Mesendoderm (in vitro differentiated cells): ENCODE measurements at regions not wholly inside any gene's neighbourhood (a gene's known extent, or its start where the extent isn't known, plus 50 kb on each side); places are given as distances from the start of the nearest gene placed in this dataset.
"Not testable (repeated sequence)": the region's sequence is repeated elsewhere in the genome, so short reads cannot be mapped to it uniquely, and the experiment has no call there.

Source experiments
- DNase-seq: peaks from one replicate; pipeline ENCODE4 v3.0.0; 2013
- H2AK5ac ChIP-seq: 2 replicates; pipeline ENCODE4 v1.6.1; 2013; ENCODE audit warnings: low read length, inconsistent platforms
- H2BK120ac ChIP-seq: 2 replicates; pipeline ENCODE4 v1.6.1; 2013; ENCODE audit warnings: low read depth, mild to moderate bottlenecking, low read length, moderate library complexity, mixed read lengths
- H2BK15ac ChIP-seq: replicated peaks from 2 replicates; pipeline ENCODE4 v1.6.1; 2013; ENCODE audit warnings: low read depth, mild to moderate bottlenecking, moderate library complexity
- H2BK5ac ChIP-seq: 2 replicates; pipeline ENCODE4 v1.6.1; 2013; ENCODE audit warnings: low read length, inconsistent platforms
- H3K18ac ChIP-seq: 2 replicates; pipeline ENCODE4 v1.6.1; 2013; ENCODE audit warnings: mild to moderate bottlenecking, low read length, mixed read lengths
- H3K23ac ChIP-seq: one replicate; pipeline ENCODE4 v1.6.1; 2013; ENCODE audit warnings: low read length
- H3K27ac ChIP-seq: 2 replicates; pipeline ENCODE4 v1.5.1; 2013; ENCODE audit warnings: low read depth, mild to moderate bottlenecking, inconsistent platforms, low read length, moderate library complexity
- H3K27me3 ChIP-seq: 2 replicates; pipeline ENCODE4 v1.6.1; 2013; ENCODE audit warnings: low read length, control low read depth, mild to moderate bottlenecking, inconsistent platforms; ENCODE audit not compliant: insufficient read depth, poor library complexity
- H3K36me3 ChIP-seq: 2 replicates; pipeline ENCODE4 v1.6.1; 2013; ENCODE audit warnings: low read length, inconsistent platforms; ENCODE audit not compliant: control insufficient read depth, insufficient read depth
- H3K4ac ChIP-seq: one replicate; pipeline ENCODE4 v1.6.1; 2013; ENCODE audit warnings: low read depth, mild to moderate bottlenecking, low read length, moderate library complexity
- H3K4me1 ChIP-seq: 2 replicates; pipeline ENCODE4 v1.6.1; 2013; ENCODE audit warnings: low read depth, low read length, inconsistent platforms; ENCODE audit not compliant: control insufficient read depth
- H3K4me2 ChIP-seq: 2 replicates; pipeline ENCODE4 v1.6.1; 2013; ENCODE audit warnings: low read length
- H3K4me3 ChIP-seq: 2 replicates; pipeline ENCODE4 v1.5.1; 2013; ENCODE audit warnings: mild to moderate bottlenecking, low read length
- H3K56ac ChIP-seq: one replicate; pipeline ENCODE4 v1.6.1; 2013; ENCODE audit warnings: low read length
- H3K79me1 ChIP-seq: 2 replicates; pipeline ENCODE4 v1.6.1; 2013; ENCODE audit warnings: low read length, inconsistent platforms
- H3K79me2 ChIP-seq: 2 replicates; pipeline ENCODE4 v1.6.1; 2013; ENCODE audit warnings: mild to moderate bottlenecking, low read length; ENCODE audit not compliant: control insufficient read depth, insufficient read depth
- H3K9ac ChIP-seq: 2 replicates; pipeline ENCODE4 v1.6.1; 2013; ENCODE audit warnings: low read length, inconsistent platforms
- H4K5ac ChIP-seq: one replicate; pipeline ENCODE4 v1.6.1; 2013; ENCODE audit warnings: low read length
- H4K8ac ChIP-seq: one replicate; pipeline ENCODE4 v1.6.1; 2013; ENCODE audit warnings: low read depth, mild to moderate bottlenecking, control low read depth, low read length, moderate library complexity
- WGBS: extraction: QIAGEN DNeasy Blood & Tissue Kit; methylation state at CpG from one replicate; pipeline ENCODE4 v1.1.7; 2013; ENCODE audit warnings: low lambda C conversion rate, missing lambda C conversion rate; ENCODE audit not compliant: insufficient coverage; ENCODE audit errors: extremely low coverage; 5-methylcytosine and 5-hydroxymethylcytosine counted together

- Histone ChIP-seq H3K4me1 (no peaks in the 10 kb centered on the region), H2AK5ac (no peak overlapping the region), H3K4me3 (no peak overlapping the region), H4K8ac (no peak overlapping the region), H2BK15ac (no peak overlapping the region), H4K5ac (no peak overlapping the region), H2BK120ac (no peak overlapping the region), H2BK5ac (no peak overlapping the region), H3K56ac (no peak overlapping the region), H3K79me1 (no peaks in the 10 kb centered on the region), H3K4ac (no peak overlapping the region), H3K36me3 (no peaks in the 10 kb centered on the region), H3K79me2 (no peaks in the 10 kb centered on the region), H3K27ac (no peak overlapping the region), H3K9ac (no peak overlapping the region), H3K18ac (no peak overlapping the region), H3K4me2 (no peak overlapping the region), H3K23ac (no peak overlapping the region), H3K27me3 (no peaks in the 10 kb centered on the region)
- DNase-seq, result no peak
- no CpG with 5 or more reads among the region's 2 CpGs for WGBS
These were observed 145.7 kb upstream of the LMNTD1 start for GRCh38 chr12:25698772-25699171.

DNA sequence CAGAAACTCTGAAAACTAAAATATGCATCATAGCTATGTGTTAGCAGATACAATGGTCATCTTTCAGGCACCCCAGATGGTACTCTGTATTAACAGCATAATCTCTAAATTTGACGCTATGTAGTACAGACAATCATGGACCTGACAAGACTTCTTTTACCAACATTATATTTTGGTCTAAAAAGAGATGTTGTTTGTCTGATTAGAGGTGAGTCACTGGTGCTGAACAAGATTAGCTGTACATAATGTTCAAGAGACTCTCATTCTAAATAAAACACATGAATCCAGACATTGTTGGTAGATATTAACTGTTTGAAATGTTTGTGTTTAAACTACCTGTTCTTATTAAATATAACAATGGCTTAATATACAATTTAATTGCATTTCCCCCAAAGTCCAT lies 146.4 kb upstream of the LMNTD1 start:
- Histone ChIP-seq H3K36me3 (no peaks in the 10 kb centered on the region), H3K4me3 (no peak overlapping the region), H4K5ac (no peak overlapping the region), H3K18ac (no peak overlapping the region), H3K79me1 (no peaks in the 10 kb centered on the region), H3K27me3 (no peaks in the 10 kb centered on the region), H3K4me1 (no peaks in the 10 kb centered on the region), H3K56ac (no peak overlapping the region), H3K4me2 (no peak overlapping the region), H2BK5ac (no peak overlapping the region), H2BK120ac (no peak overlapping the region), H3K4ac (no peak overlapping the region), H2AK5ac (no peak overlapping the region), H2BK15ac (no peak overlapping the region), H4K8ac (no peak overlapping the region), H3K79me2 (no peaks in the 10 kb centered on the region), H3K27ac (no peak overlapping the region), H3K9ac (no peak overlapping the region), H3K23ac (no peak overlapping the region)
- DNase-seq, result no peak
- WGBS, result no CpG with 5 or more reads among the region's 1 CpG

GRCh38 chr12:25701290-25701689 lies 148.2 kb upstream of the LMNTD1 start:
- no peak overlapping the region for H3K4ac ChIP-seq
- H2AK5ac ChIP-seq, result no peak overlapping the region
- H2BK15ac ChIP-seq, result no peak overlapping the region
- H3K79me2 ChIP-seq, result no peaks in the 10 kb centered on the region
- no peak overlapping the region for H3K23ac ChIP-seq
- H2BK5ac ChIP-seq, result no peak overlapping the region
- H2BK120ac ChIP-seq, result no peak overlapping the region
- no peaks in the 10 kb centered on the region for H3K36me3 ChIP-seq
- no peak overlapping the region for H4K8ac ChIP-seq
- no peak overlapping the region for H3K56ac ChIP-seq
- no peaks in the 10 kb centered on the region for H3K27me3 ChIP-seq
- no peak overlapping the region for H3K4me2 ChIP-seq
- no peak overlapping the region for H3K9ac ChIP-seq
- no peaks in the 10 kb centered on the region for H3K79me1 ChIP-seq
- H3K18ac ChIP-seq, result no peak overlapping the region
- H4K5ac ChIP-seq, result no peak overlapping the region
- no CpG with 5 or more reads among the region's 4 CpGs for WGBS
- H3K4me3 ChIP-seq, result no peak overlapping the region
- no peak overlapping the region for H3K27ac ChIP-seq
- no peak for DNase-seq
- H3K4me1 ChIP-seq, result no peaks in the 10 kb centered on the region

DNA sequence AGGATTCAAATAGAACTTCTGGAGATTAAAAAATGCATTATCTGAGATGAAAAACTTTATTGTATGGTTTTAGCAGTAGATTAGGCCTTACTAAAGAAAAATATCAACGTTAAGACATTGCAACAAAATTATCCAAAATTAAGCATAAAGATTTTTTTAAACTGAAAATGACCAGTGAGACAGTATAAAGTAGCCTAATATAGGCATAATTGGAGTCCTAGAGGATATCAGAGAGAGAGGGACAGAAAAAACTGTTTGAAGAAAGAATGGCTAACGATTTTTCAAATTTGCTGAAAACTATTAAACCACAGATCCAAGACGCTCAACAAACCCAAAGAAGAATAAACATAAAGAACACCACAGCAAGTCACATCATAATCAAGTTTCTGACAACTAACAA lies 149.5 kb upstream of the LMNTD1 start:
- no peaks in the 10 kb centered on the region for H3K79me2 ChIP-seq
- no peak overlapping the region for H4K8ac ChIP-seq
- no peak overlapping the region for H2BK5ac ChIP-seq
- no peaks in the 10 kb centered on the region for H3K4me1 ChIP-seq
- no peak overlapping the region for H2AK5ac ChIP-seq
- no peak overlapping the region for H3K4me2 ChIP-seq
- no peak overlapping the region for H3K4ac ChIP-seq
- H2BK120ac ChIP-seq, result no peak overlapping the region
- no peaks in the 10 kb centered on the region for H3K36me3 ChIP-seq
- H4K5ac ChIP-seq, result no peak overlapping the region
- no CpG with 5 or more reads among the region's 3 CpGs for WGBS
- no peak overlapping the region for H3K9ac ChIP-seq
- no peaks in the 10 kb centered on the region for H3K79me1 ChIP-seq
- no peak overlapping the region for H2BK15ac ChIP-seq
- no peaks in the 10 kb centered on the region for H3K27me3 ChIP-seq
- H3K18ac ChIP-seq, result no peak overlapping the region
- H3K4me3 ChIP-seq, result no peak overlapping the region
- no peak overlapping the region for H3K56ac ChIP-seq
- H3K23ac ChIP-seq, result no peak overlapping the region
- no peak overlapping the region for H3K27ac ChIP-seq
- DNase-seq, result no peak

DNA sequence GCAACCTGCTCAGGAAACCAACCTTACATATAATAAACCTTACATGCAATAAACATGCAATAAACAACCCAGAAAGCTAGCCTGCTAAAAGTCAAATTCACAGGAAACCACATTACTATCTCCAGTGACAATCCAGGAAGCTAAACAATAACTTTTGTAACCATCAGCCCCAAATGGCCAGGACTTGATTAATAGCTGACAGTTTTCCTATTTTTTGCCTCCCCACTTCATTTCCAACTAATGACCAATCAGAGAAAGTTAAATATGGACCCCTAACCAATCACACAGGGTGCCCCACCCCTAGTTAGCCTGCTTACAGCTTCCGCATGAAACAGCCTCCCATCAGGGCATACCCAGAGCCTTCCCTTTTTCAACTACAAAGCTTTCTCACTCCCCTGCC lies 152.2 kb upstream of the LMNTD1 start:
- Histone ChIP-seq H2BK120ac (no peak overlapping the region), H3K4me1 (no peaks in the 10 kb centered on the region), H3K56ac (no peak overlapping the region), H3K27ac (no peak overlapping the region), H4K5ac (no peak overlapping the region), H3K4me2 (no peak overlapping the region), H3K23ac (no peak overlapping the region), H3K4me3 (no peak overlapping the region), H3K79me1 (no peaks in the 10 kb centered on the region), H3K36me3 (no peaks in the 10 kb centered on the region), H3K4ac (no peak overlapping the region), H3K27me3 (no peaks in the 10 kb centered on the region), H2BK5ac (no peak overlapping the region), H4K8ac (no peak overlapping the region), H2BK15ac (no peak overlapping the region), H3K9ac (no peak overlapping the region), H3K18ac (no peak overlapping the region), H2AK5ac (no peak overlapping the region), H3K79me2 (no peaks in the 10 kb centered on the region)
- WGBS, result no CpG with 5 or more reads among the region's 1 CpG
- DNase-seq, result no peak

DNA sequence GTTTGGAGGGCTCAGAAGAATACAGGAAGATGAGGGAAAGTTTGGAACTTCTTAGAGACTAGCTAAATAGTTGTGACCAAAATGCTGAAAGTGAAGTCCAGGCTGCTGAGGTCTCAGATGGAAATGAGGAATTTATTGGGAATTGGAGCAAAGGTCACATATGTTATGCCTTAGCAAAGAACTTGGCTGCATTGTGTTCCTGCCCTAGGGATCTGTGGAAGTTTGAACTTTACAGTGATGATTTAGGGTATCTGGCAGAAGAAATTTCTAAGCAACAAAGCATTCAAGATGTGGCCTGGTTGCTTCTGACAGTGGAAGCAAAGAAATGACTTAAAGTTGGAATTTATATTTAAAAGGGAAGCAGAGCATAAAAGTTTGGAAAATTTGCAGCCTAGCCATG lies 153.6 kb upstream of the LMNTD1 start:
- not testable (repeated sequence) for DNase-seq, H3K56ac ChIP-seq, H3K79me1 ChIP-seq, H4K5ac ChIP-seq, H3K27ac ChIP-seq, H4K8ac ChIP-seq, H3K23ac ChIP-seq, H3K4me3 ChIP-seq, H3K18ac ChIP-seq, H3K79me2 ChIP-seq, H2BK5ac ChIP-seq, H3K27me3 ChIP-seq, H2BK15ac ChIP-seq, H3K9ac ChIP-seq, H3K36me3 ChIP-seq, H3K4me2 ChIP-seq, H2BK120ac ChIP-seq, H3K4me1 ChIP-seq, H3K4ac ChIP-seq, H2AK5ac ChIP-seq
